Stimulated activated CD4-positive, alpha-beta T cell treated with anti-CD3 and anti-CD28 coated beads, Interleukin-15, amount 100 ng/mL, for 48 hours (primary cell): ENCODE measurements at regions not wholly inside any gene's neighbourhood (a gene's known extent, or its start where the extent isn't known, plus 50 kb on each side); places are given as distances from the start of the nearest gene placed in this dataset.
"Not testable (repeated sequence)": the region's sequence is repeated elsewhere in the genome, so short reads cannot be mapped to it uniquely, and the experiment has no call there.

ENCODE experiments used
- DNase-seq, 2 donors: peaks; one replicate each; pipeline ENCODE4 v3.0.0-alpha.2; 2020; ENCODE audit warnings: low read depth in 2 of 2

GRCh38 chr12:16857456-16857923, 251.5 kb upstream of the LMO3 start:
- no peak for DNase-seq

- DNase-seq: no peak
These were observed 248.5 kb upstream of the LMO3 start for GRCh38 chr12:16854465-16854864.

DNA sequence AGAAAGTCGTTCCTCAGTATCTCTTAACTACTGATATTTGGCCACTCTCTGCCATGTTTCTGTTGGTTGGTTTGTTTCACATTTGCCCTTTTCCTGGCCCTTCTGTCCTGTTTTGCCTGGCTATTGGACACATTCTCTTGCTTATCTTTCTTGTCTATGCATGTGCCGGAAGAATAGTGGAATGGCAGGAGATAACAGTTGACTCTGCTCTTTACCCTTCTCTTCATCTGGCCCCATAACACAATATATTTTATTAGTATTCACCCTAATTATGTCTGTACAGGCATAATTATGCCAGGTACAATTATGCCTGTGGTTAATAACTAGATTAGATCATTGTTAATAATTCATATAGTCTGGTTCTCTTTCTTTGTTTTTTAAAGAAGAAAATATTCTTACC, 243.5 kb upstream of the LMO3 start:
- DNase-seq: no peak

- DNase-seq: no peak
These were observed 238.9 kb upstream of the LMO3 start for GRCh38 chr12:16844875-16845274.

GRCh38 chr12:16833376-16834015, 227.5 kb upstream of the LMO3 start:
- no peak for DNase-seq

DNA sequence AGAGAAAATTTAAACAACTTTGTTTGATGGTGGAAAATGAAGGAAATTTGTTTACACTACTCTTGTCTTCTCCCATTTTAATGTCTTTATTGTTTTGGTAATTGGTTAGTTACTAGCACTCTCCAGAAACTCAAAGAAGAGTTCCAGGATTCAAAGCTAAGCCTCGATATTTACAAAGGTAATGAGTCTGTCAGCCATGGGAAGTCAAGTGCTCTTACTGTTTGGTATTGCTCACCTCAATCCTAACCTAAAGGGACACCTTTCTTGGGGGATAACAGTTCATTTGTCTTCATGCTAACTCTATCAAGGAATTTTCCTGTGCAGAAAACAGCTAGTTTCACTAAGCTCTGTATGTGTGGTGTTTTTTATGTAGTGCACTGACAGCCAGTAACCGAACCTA, 222.9 kb upstream of the LMO3 start:
- DNase-seq: no peak

- DNase-seq: no peak
These were observed 201.8 kb upstream of the LMO3 start for GRCh38 chr12:16807731-16808130.

DNA sequence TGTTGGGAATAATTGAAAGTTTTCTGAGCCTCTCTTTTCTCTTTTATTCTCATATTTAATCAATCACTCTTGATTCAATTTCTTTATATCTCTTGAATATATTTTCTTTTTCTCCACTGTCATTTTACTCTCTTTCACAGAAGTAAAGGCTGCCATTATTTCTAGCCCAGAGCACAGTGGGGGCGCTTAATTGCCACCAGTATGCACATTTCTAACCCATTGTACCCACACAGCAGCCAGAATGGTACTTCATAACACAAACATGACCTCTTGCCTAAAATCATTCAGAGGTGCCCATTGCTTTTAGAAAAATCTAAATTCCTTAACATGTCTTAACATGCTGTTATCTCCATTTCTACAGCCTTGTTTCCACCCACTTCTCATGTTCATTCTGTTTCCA, 190.2 kb upstream of the LMO3 start:
- no peak for DNase-seq

DNA sequence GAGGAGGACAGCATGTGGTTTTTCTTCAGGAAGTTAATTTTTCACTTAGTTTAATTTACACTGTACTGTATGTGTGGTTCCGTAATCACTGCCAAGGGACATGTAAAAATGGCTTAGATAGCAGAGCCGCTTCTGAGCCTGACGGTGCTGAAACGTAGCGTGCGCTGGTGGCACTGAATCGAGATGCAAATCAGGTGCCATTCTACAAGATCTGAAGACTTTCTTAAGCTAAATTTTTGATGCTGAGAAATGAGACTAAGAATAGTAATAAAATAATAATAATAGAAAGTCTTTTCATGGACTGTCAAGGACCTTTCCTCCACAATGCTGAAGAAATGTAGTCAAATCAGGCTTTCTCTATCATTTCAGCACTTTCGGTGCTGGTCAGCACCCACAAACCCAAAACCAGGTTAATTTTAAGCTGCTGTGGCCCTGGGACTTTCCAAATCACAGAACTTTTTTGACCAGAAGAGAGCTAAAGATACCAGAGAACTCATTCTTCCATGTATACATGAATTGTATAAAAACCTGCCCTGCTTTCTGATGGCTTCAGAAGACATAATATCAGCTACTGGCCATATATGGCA, 183.3 kb upstream of the LMO3 start:
- DNase-seq: no peak

GRCh38 chr12:16788506-16789203, 182.7 kb upstream of the LMO3 start:
- no peak for DNase-seq

DNA sequence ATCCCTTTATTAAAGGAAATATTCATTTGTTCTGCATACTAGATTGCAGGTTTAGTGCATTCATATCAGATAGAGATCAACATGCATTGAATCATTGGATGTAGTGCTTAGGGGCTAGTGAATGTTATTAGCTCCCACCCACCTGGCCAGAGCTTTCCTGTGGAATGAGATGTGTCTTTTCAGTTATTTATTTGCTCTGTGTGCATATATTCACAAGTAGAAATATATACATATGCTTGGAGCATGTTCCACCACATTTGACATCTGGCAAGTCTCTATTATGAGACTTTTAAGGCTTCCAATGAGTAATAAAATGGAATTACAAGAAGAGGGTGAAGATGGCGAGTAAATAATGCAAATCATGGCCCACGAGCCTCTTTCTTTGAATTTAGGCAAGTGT, 180.0 kb upstream of the LMO3 start:
- no peak for DNase-seq

DNA sequence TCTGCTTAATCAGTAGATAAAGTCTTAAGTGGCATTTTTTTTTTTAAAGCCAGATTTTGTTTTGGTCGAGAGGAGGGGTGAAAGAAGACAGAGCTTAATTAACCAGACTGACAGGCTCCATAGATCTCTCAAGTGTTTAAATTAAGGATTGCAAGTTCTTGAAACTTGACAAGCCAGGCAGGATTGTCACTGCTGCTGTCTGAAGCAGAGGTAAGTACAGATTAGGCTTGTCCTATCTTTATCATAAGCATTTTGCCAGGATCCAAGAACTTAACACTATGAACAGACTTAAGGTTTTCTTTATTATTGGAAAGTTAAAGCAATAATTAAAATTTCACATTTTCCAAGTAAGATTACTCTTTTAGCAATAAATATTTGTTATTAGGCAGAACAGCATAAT, 179.6 kb upstream of the LMO3 start:
- DNase-seq: no peak

DNA sequence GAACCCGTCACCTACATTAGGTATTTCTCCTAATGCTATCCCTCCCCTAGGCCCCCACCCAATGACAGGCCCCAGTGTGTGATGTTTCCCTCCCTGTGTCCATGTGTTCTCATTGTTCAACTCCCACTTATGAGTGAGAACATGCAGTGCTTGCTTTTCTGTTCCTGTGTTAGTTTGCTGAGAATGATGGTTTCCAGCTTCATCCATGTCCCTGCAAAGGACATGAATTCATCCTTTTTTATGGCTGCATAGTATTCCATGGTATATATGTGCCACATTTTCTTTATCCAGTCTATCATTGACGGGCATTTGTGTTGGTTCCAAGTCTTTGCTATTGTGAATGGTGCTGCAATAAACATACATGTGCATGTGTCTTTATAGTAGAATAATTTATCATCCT, 163.2 kb upstream of the LMO3 start:
- not testable (repeated sequence) for DNase-seq

DNA sequence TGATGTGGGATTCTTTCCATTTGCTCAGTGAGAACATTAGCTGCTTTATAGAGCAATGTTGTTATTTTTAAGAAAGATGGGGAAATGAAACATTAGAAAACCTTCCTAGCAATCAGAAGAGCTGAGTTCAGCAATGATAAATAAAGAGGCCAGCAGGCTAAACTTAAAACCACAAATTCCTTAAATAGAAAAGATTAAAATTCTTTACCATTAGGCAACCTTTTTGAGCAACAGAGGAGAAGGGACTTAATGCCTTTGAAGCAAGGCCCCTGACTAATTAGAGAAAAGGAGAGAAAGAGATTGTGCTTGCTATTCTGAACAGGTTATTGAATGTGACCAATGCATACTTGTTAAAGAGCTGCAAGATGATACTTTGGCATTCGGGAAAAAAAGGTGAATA, 160.8 kb upstream of the LMO3 start:
- no peak for DNase-seq

DNA sequence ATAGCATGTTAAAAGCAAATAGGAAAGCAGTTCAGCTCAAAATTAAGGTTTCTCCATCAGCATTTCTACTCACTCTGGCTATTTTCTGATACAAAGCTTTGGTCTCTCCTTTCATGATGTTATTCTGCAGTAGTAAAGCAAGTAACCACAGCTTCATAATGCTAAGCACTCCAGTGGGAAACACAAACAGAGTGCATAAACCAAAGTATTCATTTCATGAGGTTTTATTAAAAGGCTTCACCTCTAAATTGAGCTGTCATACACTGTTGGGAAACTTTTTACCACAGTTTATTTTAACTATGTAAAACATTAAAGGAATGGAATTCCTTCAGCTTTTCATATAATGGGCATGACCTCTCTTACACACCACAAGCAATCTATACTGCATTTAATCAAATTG, 157.9 kb upstream of the LMO3 start:
- DNase-seq: no peak

DNA sequence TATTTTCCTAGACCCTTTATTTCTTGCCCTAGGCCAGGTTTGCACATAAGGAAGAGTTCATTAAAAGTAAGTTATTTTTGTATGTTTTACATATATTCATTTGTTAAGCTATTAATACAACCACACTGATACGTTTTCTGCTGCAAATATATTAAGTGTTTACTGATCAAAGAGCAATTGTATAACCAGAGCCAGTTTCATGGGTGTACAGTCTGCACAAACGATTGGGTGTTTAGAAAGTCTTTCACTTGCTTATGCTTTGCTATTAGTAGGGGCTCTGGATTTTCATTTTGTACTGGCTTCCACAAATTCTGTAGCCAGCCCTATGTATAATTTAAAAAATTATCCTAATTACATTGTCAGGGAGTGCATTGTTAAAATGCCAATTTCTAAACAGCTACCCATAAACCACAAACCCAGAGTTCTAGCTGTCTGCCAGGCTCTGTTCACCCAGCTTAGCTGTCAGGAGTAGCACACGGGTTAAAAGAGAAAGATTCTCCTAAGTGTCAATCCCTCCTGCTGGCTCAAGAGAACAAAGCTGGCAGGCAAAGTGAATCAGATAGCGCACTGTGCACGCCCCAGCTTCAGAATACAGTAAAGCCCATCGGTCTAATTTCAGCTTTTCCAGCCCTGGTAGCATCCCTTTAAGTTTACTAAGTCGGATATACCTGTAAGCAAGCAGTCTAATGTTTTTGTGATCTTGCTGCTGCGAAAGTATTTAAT, 151.0 kb upstream of the LMO3 start:
- DNase-seq: no peak

DNA sequence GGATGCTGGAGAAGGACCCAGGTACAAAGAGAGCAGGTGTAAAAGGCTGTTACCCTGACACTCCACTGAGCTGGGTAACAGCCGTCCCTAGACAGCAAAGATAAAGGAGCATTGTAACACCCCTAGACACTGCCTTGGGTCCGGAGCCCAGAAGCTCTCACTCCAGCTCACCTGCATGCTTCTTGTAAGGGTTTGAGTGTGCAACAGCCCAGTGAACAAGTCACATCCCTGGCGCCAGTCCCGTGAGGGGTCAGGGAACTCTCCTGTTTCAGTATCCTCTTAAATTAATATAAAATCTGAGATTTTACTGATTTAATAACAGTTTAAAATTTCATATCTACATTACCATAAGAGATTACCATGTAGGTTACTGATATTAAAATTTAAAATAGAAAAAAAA, 124.8 kb upstream of the LMO3 start:
- DNase-seq: no peak

DNA sequence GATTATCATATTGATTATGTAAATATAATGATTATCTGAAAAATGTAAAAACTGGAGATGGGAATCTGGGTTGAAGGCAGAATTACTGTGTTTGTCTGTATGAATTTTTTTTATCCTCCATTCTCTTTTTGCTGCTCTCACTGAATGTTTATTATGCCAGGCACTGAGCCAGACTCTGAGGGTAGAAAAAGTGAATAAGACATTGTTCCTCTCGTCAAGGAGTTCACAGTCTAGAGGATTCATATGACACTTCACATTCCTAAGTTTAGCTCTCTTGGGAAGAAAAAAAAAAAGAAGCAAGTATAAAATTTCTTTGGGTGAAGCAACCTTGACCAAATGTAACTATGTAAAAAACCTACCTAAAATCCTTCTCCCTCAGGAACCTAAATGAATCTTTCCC, 120.9 kb upstream of the LMO3 start:
- no peak for DNase-seq

- DNase-seq: no peak
These were observed 113.9 kb upstream of the LMO3 start for GRCh38 chr12:16719713-16720416.

GRCh38 chr12:16716928-16717327, 111.0 kb upstream of the LMO3 start:
- DNase-seq: no peak

DNA sequence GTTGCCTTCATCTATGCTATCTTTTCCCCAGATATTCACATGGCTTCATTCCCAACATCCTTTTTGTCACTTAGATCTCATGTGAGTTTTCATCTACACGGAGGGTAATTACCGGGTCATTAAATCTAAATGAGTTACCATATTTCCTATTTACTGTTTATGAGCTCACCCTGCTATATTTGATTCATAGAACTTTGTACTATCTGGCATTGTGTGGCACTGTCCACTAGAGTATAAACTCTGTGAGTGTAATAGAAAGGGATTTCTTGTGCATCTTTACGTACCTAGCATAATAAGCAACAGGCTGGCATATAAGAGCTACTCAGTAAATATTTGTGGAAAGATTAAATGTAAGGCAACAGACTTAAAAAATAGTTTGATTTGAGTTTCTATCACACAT, 86.1 kb upstream of the LMO3 start:
- no peak for DNase-seq

GRCh38 chr12:16691624-16692023, 85.7 kb upstream of the LMO3 start:
- DNase-seq: no peak
